DOHH2 (cell line): ENCODE measurements at regions not wholly inside any gene's neighbourhood (a gene's known extent, or its start where the extent isn't known, plus 50 kb on each side); places are given as distances from the start of the nearest gene placed in this dataset.

Source experiments
- CTCF ChIP-seq: fragments of 200-600 bp; sonication (generic); IDR thresholded peaks from one replicate; pipeline ENCODE4 v1.5.1; 2014; ENCODE audit warnings: antibody characterized with exemption, mild to moderate bottlenecking, low read depth, low read length; ENCODE audit not compliant: poor library complexity, severe bottlenecking
- EZH2phosphoT487 ChIP-seq: fragments of 200-600 bp; sonication (generic); IDR thresholded peaks from 2 replicates; pipeline ENCODE4 v1.6.1; 2017; ENCODE audit warnings: borderline replicate concordance, mild to moderate bottlenecking, antibody characterized with exemption, low read length, moderate library complexity, mixed read lengths

- TF ChIP-seq CTCF: no peak
- TF ChIP-seq EZH2phosphoT487: no peak
Observed at GRCh38 chr1:95716097-95716496, 482.1 kb downstream of the RWDD3 start.
